Sigmoid colon (tissue), 3 donors: ENCODE measurements at regions not wholly inside any gene's neighbourhood (a gene's known extent, or its start where the extent isn't known, plus 50 kb on each side); places are given as distances from the start of the nearest gene placed in this dataset.

Experiments used
- CTCF ChIP-seq, 4 experiments: fragments of 450-650 bp in 3 of 4; fragments of 200-600 bp in 1 of 4; IDR thresholded peaks; one replicate each; pipeline ENCODE4 v1.5.1; 2016 to 2019; ENCODE audit warnings: antibody characterized with exemption in 4 of 4, mild to moderate bottlenecking in 3 of 4, moderate library complexity in 2 of 4
- POLR2A ChIP-seq, 2 donors: fragments of 450-650 bp; IDR thresholded peaks; one replicate each; pipeline ENCODE4 v1.6.1; 2016; ENCODE audit warnings: antibody characterized with exemption in 2 of 2, mild to moderate bottlenecking in 2 of 2, moderate library complexity in 2 of 2

GRCh38 chr2:34664266-34664665, 1065.2 kb upstream of the FAM98A start:
- TF ChIP-seq POLR2A (IDR thresholded peaks at IDR 0.05), result no peak
- no peak for TF ChIP-seq CTCF (IDR thresholded peaks at IDR 0.05)
